ENCODE measurements at regions not wholly inside any gene's neighbourhood (a gene's known extent, or its start where the extent isn't known, plus 50 kb on each side); places are given as distances from the start of the nearest gene placed in this dataset.

DNA sequence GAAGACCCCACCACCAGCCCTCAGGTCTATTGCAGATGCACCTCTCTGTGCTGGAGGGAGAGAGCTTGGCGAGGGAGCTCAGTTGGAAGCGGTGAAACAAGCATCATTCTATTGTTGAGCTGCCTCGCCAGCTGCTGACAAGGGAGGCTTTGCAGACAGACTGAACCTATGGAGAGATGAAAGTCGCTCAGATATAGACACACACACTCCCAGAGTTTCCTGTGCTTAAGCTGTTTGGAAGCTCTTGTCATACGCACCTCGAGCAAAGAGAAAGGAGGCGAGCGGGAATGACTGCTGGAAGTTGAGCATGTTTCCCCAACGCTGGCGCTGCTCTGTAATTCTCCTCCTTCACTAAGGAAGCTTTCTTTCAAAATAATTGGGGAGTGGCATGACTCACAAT, 126.1 kb downstream of the TRIM29 start:
- TF ChIP-seq STAT1 (IDR thresholded peaks at IDR 0.05; ENCODE audit: unreplicated experiment) (no peak), EZH2phosphoT487 (IDR thresholded peaks at IDR 0.05; ENCODE audit: unreplicated experiment) (no peak), CTCF (conservative IDR thresholded peaks at IDR 0.05; ENCODE audit: low read depth in 2 of 2) (no peak), POLR2AphosphoS5 (IDR thresholded peaks at IDR 0.05; ENCODE audit: low read depth) (no peak), EZH2 (IDR thresholded peaks at IDR 0.05; ENCODE audit: low read depth, unreplicated experiment) (no peak), JUNB (IDR thresholded peaks at IDR 0.05; ENCODE audit: unreplicated experiment) (no peak), CREB1 (CRISPR knock-in tag; IDR thresholded peaks at IDR 0.05; ENCODE audit: low read depth) (no peak)
- TF ChIP-seq, protein P1, sequence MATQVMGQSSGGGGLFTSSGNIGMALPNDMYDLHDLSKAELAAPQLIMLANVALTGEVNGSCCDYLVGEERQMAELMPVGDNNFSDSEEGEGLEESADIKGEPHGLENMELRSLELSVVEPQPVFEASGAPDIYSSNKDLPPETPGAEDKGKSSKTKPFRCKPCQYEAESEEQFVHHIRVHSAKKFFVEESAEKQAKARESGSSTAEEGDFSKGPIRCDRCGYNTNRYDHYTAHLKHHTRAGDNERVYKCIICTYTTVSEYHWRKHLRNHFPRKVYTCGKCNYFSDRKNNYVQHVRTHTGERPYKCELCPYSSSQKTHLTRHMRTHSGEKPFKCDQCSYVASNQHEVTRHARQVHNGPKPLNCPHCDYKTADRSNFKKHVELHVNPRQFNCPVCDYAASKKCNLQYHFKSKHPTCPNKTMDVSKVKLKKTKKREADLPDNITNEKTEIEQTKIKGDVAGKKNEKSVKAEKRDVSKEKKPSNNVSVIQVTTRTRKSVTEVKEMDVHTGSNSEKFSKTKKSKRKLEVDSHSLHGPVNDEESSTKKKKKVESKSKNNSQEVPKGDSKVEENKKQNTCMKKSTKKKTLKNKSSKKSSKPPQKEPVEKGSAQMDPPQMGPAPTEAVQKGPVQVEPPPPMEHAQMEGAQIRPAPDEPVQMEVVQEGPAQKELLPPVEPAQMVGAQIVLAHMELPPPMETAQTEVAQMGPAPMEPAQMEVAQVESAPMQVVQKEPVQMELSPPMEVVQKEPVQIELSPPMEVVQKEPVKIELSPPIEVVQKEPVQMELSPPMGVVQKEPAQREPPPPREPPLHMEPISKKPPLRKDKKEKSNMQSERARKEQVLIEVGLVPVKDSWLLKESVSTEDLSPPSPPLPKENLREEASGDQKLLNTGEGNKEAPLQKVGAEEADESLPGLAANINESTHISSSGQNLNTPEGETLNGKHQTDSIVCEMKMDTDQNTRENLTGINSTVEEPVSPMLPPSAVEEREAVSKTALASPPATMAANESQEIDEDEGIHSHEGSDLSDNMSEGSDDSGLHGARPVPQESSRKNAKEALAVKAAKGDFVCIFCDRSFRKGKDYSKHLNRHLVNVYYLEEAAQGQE (IDR thresholded peaks at IDR 0.05; ENCODE audit: unreplicated experiment) = no peak
